ENCODE measurements at regions not wholly inside any gene's neighbourhood (a gene's known extent, or its start where the extent isn't known, plus 50 kb on each side); places are given as distances from the start of the nearest gene placed in this dataset.
"Not testable (repeated sequence)": the region's sequence is repeated elsewhere in the genome, so short reads cannot be mapped to it uniquely, and the experiment has no call there.

- DNase-seq (ENCODE audit: low spot score), result peak; percentile 34
Observed at GRCh38 chr1:58251430-58252073, 295.0 kb downstream of the OMA1 start.

- no peak for DNase-seq (ENCODE audit: low spot score)
Observed at GRCh38 chr1:58250587-58250948, 296.0 kb downstream of the OMA1 start.

GRCh38 chr1:58249737-58250586 lies 296.6 kb downstream of the OMA1 start:
- no peak for DNase-seq (ENCODE audit: low spot score)

GRCh38 chr1:58249388-58249736 lies 297.2 kb downstream of the OMA1 start:
- DNase-seq (ENCODE audit: low spot score), result no peak

GRCh38 chr1:58248791-58249190 lies 297.7 kb downstream of the OMA1 start:
- DNase-seq (ENCODE audit: low spot score), result no peak

- DNase-seq (ENCODE audit: low spot score), result no peak
Observed at GRCh38 chr1:58248072-58248471, 298.5 kb downstream of the OMA1 start.

GRCh38 chr1:58246549-58246948 lies 300.0 kb downstream of the OMA1 start:
- no peak for DNase-seq (ENCODE audit: low spot score)

GRCh38 chr1:58244872-58245271 lies 301.7 kb downstream of the OMA1 start:
- no peak for DNase-seq (ENCODE audit: low spot score)

- DNase-seq (ENCODE audit: low spot score), result no peak
Observed at GRCh38 chr1:58238846-58239245, 307.7 kb downstream of the OMA1 start.

- no peak for DNase-seq (ENCODE audit: low spot score)
Observed at GRCh38 chr1:58233729-58234128, 312.8 kb downstream of the OMA1 start.

- DNase-seq (ENCODE audit: low spot score), result no peak
Observed at GRCh38 chr1:58231204-58231603, 315.3 kb downstream of the OMA1 start.

GRCh38 chr1:58227604-58228003 lies 318.9 kb downstream of the OMA1 start:
- no peak for DNase-seq (ENCODE audit: low spot score)

- DNase-seq (ENCODE audit: low spot score), result no peak
Observed at GRCh38 chr1:58223522-58223921, 323.0 kb downstream of the OMA1 start.

- no peak for DNase-seq (ENCODE audit: low spot score)
Observed at GRCh38 chr1:58220836-58221472, 325.6 kb downstream of the OMA1 start.

- DNase-seq (ENCODE audit: low spot score), result not testable (repeated sequence)
Observed at GRCh38 chr1:58216169-58216568, 330.4 kb downstream of the OMA1 start.

GRCh38 chr1:58214674-58215073 lies 331.9 kb downstream of the OMA1 start:
- no peak for DNase-seq (ENCODE audit: low spot score)

GRCh38 chr1:58211869-58212268 lies 334.7 kb downstream of the OMA1 start:
- no peak for DNase-seq (ENCODE audit: low spot score)

- DNase-seq (ENCODE audit: low spot score), result no peak
Observed at GRCh38 chr1:58209575-58209974, 337.0 kb downstream of the OMA1 start.

- no peak for DNase-seq (ENCODE audit: low spot score)
Observed at GRCh38 chr1:58206749-58207148, 339.8 kb downstream of the OMA1 start.

GRCh38 chr1:58204284-58204683 lies 342.2 kb downstream of the OMA1 start:
- DNase-seq (ENCODE audit: low spot score), result no peak

- no peak for DNase-seq (ENCODE audit: low spot score)
Observed at GRCh38 chr1:58201492-58202106, 344.9 kb downstream of the OMA1 start.

GRCh38 chr1:58200437-58200836 lies 346.1 kb downstream of the OMA1 start:
- no peak for DNase-seq (ENCODE audit: low spot score)

Data from HT-29 (cell line).